ENCODE measurements at regions not wholly inside any gene's neighbourhood (a gene's known extent, or its start where the extent isn't known, plus 50 kb on each side); places are given as distances from the start of the nearest gene placed in this dataset.

DNA sequence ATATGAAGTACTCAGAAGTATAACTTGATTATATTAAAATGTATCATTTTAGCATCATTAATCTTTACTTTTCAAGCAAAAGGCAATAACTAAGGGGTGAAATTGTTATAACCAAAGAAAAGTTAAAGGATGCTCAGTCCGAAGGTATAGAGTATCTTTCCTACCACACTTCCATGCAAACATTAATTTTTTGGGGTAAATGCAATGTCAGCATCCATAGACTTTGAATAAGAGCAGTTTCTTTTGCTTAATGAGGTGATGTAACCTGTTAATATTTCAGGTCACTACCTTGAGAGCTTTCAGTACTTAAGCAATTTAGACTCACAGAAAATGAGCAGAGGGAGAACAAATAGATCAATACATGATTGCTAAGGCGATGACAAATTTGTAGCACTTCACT is 1093.5 kb downstream of the PLA2G4A start:
- Histone ChIP-seq H2AFZ (ENCODE audit: low read depth, low read length) (no peak overlapping the region), H3K4me2 (ENCODE audit: insufficient read depth, low read length) (no peak overlapping the region), H4K20me1 (ENCODE audit: insufficient read depth, low read length) (no peaks in the 10 kb centered on the region), H3K4me3 (ENCODE audit: low read depth in 1 of 2, low read length in 2 of 2) (no peak overlapping the region), H3K27ac (ENCODE audit: low read length) (no peak overlapping the region), H3K79me2 (ENCODE audit: insufficient read depth, low read length) (no peaks in the 10 kb centered on the region), H3K27me3 (ENCODE audit: insufficient read depth, low read length, poor library complexity) (no peaks in the 10 kb centered on the region), H3K36me3 (ENCODE audit: insufficient read depth, low read length) (no peaks in the 10 kb centered on the region), H3K9ac (ENCODE audit: low read depth, low read length) (no peak overlapping the region), H3K9me3 (ENCODE audit: insufficient read depth, low read length, severe bottlenecking) (no peaks in the 10 kb centered on the region), H3K4me1 (ENCODE audit: insufficient read depth, low read length) (no peaks in the 10 kb centered on the region)
- TF ChIP-seq, protein P1, sequence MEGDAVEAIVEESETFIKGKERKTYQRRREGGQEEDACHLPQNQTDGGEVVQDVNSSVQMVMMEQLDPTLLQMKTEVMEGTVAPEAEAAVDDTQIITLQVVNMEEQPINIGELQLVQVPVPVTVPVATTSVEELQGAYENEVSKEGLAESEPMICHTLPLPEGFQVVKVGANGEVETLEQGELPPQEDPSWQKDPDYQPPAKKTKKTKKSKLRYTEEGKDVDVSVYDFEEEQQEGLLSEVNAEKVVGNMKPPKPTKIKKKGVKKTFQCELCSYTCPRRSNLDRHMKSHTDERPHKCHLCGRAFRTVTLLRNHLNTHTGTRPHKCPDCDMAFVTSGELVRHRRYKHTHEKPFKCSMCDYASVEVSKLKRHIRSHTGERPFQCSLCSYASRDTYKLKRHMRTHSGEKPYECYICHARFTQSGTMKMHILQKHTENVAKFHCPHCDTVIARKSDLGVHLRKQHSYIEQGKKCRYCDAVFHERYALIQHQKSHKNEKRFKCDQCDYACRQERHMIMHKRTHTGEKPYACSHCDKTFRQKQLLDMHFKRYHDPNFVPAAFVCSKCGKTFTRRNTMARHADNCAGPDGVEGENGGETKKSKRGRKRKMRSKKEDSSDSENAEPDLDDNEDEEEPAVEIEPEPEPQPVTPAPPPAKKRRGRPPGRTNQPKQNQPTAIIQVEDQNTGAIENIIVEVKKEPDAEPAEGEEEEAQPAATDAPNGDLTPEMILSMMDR (IDR thresholded peaks at IDR 0.05; ENCODE audit: borderline replicate concordance, extremely low read depth, low read length, poor library complexity, severe bottlenecking) = no peak
- no peak for TF ChIP-seq EZH2 (IDR thresholded peaks at IDR 0.05; ENCODE audit: borderline replicate concordance, low read depth, low read length, severe bottlenecking)
- ATAC-seq (ENCODE audit: insufficient read depth, low read depth) (no peak), DNase-seq (no peak)

DNA sequence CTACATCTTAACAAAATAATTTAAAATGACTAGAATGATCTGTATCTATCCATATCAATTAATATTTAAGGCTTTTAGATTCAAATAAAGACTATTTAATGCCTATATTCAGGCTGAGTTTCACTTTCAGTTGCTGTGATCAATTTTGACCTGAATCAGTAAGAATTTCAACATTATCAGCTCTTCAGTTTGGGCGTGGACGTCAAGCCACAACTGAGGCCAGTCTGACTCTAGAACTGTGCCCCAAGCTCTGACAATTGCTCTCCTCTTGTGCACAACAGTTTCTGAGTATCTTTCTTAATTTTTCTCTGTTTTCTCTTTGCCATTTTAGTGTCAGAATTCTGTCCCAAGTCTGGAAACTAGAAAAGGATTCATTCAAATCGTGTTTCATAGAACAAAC is 1095.5 kb downstream of the PLA2G4A start:
- Histone ChIP-seq H3K27me3 (ENCODE audit: insufficient read depth, low read length, poor library complexity) (no peaks in the 10 kb centered on the region), H2AFZ (ENCODE audit: low read depth, low read length) (no peak overlapping the region), H3K9ac (ENCODE audit: low read depth, low read length) (no peak overlapping the region), H3K4me1 (ENCODE audit: insufficient read depth, low read length) (no peaks in the 10 kb centered on the region), H3K9me3 (ENCODE audit: insufficient read depth, low read length, severe bottlenecking) (no peaks in the 10 kb centered on the region), H3K36me3 (ENCODE audit: insufficient read depth, low read length) (no peaks in the 10 kb centered on the region), H3K27ac (ENCODE audit: low read length) (no peak overlapping the region), H3K4me2 (ENCODE audit: insufficient read depth, low read length) (no peak overlapping the region), H3K79me2 (ENCODE audit: insufficient read depth, low read length) (no peaks in the 10 kb centered on the region), H4K20me1 (ENCODE audit: insufficient read depth, low read length) (no peaks in the 10 kb centered on the region), H3K4me3 (ENCODE audit: low read depth in 1 of 2, low read length in 2 of 2) (no peak overlapping the region)
- DNase-seq = no peak
- no peak for ATAC-seq (ENCODE audit: insufficient read depth, low read depth)
- TF ChIP-seq, protein P1 (IDR thresholded peaks at IDR 0.05; ENCODE audit: borderline replicate concordance, extremely low read depth, low read length, poor library complexity, severe bottlenecking) = no peak
- no peak for TF ChIP-seq EZH2 (IDR thresholded peaks at IDR 0.05; ENCODE audit: borderline replicate concordance, low read depth, low read length, severe bottlenecking)

DNA sequence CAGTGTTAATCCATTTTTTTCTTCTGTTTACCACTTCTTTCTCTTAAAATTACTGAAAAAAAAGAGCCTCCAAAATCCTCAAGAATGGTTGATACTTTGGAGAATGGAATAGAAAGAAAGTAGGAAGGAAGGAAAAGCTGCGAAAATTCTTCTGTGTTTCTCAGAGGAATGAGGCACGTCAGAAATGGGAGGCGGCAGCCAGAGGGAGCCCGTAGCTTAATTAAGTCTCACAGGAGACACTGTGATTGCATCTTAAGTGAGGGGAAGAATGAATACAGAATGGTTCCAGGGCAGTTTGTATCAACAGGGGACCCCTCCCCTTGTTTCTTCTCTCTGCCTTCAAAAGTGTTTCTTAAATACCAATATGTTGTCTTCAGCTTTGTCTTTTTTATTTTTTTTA is 1099.5 kb downstream of the PLA2G4A start:
- ATAC-seq (ENCODE audit: insufficient read depth, low read depth) = no peak
- H3K4me2 ChIP-seq (ENCODE audit: insufficient read depth, low read length) = no peak overlapping the region
- TF ChIP-seq, protein P1 (IDR thresholded peaks at IDR 0.05; ENCODE audit: borderline replicate concordance, extremely low read depth, low read length, poor library complexity, severe bottlenecking) = no peak
- TF ChIP-seq EZH2 (IDR thresholded peaks at IDR 0.05; ENCODE audit: borderline replicate concordance, low read depth, low read length, severe bottlenecking) = no peak
- H3K9me3 ChIP-seq (ENCODE audit: insufficient read depth, low read length, severe bottlenecking) = no peaks in the 10 kb centered on the region
- H2AFZ ChIP-seq (ENCODE audit: low read depth, low read length) = no peak overlapping the region
- no peaks in the 10 kb centered on the region for H4K20me1 ChIP-seq (ENCODE audit: insufficient read depth, low read length)
- no peak overlapping the region for H3K9ac ChIP-seq (ENCODE audit: low read depth, low read length)
- no peaks in the 10 kb centered on the region for H3K27me3 ChIP-seq (ENCODE audit: insufficient read depth, low read length, poor library complexity)
- DNase-seq = no peak
- no peaks in the 10 kb centered on the region for H3K4me1 ChIP-seq (ENCODE audit: insufficient read depth, low read length)
- H3K27ac ChIP-seq (ENCODE audit: low read length) = no peak overlapping the region
- H3K79me2 ChIP-seq (ENCODE audit: insufficient read depth, low read length) = no peaks in the 10 kb centered on the region
- H3K4me3 ChIP-seq (ENCODE audit: low read depth in 1 of 2, low read length in 2 of 2) = no peak overlapping the region
- H3K36me3 ChIP-seq (ENCODE audit: insufficient read depth, low read length) = no peaks in the 10 kb centered on the region

DNA sequence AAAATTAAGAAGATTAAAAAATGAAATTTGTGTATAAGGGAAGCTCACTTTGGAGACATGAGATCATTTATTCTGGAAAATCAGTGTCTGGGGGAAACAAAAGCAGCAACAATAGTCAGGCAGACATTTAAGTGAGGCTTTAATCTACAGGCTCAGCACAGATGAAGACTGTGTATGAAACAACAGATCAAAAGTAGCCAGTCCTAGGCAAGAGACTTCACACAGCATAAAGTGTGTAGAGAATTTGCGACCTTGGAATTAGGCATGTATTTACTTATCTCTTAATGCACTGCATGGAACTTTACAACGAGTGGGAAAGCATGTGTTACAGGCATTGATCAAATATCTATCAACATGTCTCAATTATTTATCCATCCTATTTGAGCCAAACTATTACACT is 1099.9 kb downstream of the PLA2G4A start:
- Histone ChIP-seq H2AFZ (ENCODE audit: low read depth, low read length) (no peak overlapping the region), H3K4me2 (ENCODE audit: insufficient read depth, low read length) (no peak overlapping the region), H3K9ac (ENCODE audit: low read depth, low read length) (no peak overlapping the region), H3K4me1 (ENCODE audit: insufficient read depth, low read length) (no peaks in the 10 kb centered on the region), H3K36me3 (ENCODE audit: insufficient read depth, low read length) (no peaks in the 10 kb centered on the region), H3K9me3 (ENCODE audit: insufficient read depth, low read length, severe bottlenecking) (no peaks in the 10 kb centered on the region), H3K27me3 (ENCODE audit: insufficient read depth, low read length, poor library complexity) (no peaks in the 10 kb centered on the region), H4K20me1 (ENCODE audit: insufficient read depth, low read length) (no peaks in the 10 kb centered on the region), H3K27ac (ENCODE audit: low read length) (no peak overlapping the region), H3K79me2 (ENCODE audit: insufficient read depth, low read length) (no peaks in the 10 kb centered on the region), H3K4me3 (ENCODE audit: low read depth in 1 of 2, low read length in 2 of 2) (no peak overlapping the region)
- DNase-seq (no peak), ATAC-seq (ENCODE audit: insufficient read depth, low read depth) (no peak)
- TF ChIP-seq, protein P1 (IDR thresholded peaks at IDR 0.05; ENCODE audit: borderline replicate concordance, extremely low read depth, low read length, poor library complexity, severe bottlenecking) = no peak
- TF ChIP-seq EZH2 (IDR thresholded peaks at IDR 0.05; ENCODE audit: borderline replicate concordance, low read depth, low read length, severe bottlenecking) = no peak
